ENCODE measurements at regions not wholly inside any gene's neighbourhood (a gene's known extent, or its start where the extent isn't known, plus 50 kb on each side); places are given as distances from the start of the nearest gene placed in this dataset.

GRCh38 chr4:71156616-71157015 lies 163.2 kb downstream of the DCK start:
- Histone ChIP-seq H3K27me3 (no peaks in the 10 kb centered on the region), H3K4me1 (no peaks in the 10 kb centered on the region), H3K4me3 (no peak overlapping the region), H3K9me3 (no peaks in the 10 kb centered on the region), H3K27ac (no peak overlapping the region), H3K36me3 (no peaks in the 10 kb centered on the region)
- no peak for TF ChIP-seq CTCF (IDR thresholded peaks at IDR 0.05)
- intact Hi-C loops (cut with DNase I), result no loop called here
- DNase-seq (ENCODE audit: low spot score in 2 of 2), result no peak

DNA sequence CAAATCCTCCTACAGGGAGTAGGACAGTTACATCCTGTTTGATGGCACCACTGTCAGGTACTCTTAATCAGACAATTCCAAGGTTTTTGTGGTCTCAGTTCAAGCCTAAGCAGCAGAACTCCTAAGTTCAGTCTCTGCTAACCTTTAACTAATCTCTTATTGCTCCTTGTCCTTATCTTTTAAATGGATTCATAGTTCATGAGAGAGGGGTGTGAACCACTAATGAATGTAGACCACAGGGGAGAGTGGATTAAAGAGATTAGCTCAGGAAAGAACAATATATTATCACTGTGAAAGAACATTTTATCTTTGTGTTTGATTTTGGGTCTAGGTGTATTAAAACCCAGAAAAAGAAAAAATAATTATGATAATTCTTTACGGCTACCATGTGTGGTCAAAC lies 168.9 kb downstream of the DCK start:
- no peak overlapping the region for H3K4me3 ChIP-seq

DNA sequence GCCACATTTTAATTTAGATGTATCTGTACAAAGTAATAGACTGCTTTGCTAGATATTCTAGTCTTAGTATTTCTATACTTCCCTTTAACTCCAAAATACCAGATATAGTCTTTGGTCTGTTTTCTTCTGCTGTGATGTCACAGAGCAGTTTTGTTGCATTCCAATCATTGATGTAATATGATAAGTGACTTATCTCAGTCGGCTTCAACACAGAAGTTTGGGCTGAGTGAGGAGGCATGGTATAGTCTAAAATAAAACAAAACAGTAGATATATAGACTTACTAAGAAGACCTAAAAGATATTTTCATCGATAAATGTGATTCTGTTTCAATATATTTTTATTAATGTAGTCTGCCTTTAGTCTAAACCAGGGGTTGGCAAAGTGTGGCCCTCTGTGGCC lies 169.9 kb downstream of the DCK start:
- DNase-seq (ENCODE audit: low spot score in 2 of 2), result no peak
- intact Hi-C loops (cut with DNase I), result no loop called here
- H3K27ac ChIP-seq, result no peak overlapping the region
- H3K36me3 ChIP-seq, result no peaks in the 10 kb centered on the region
- no peak overlapping the region for H3K4me3 ChIP-seq
- TF ChIP-seq CTCF (IDR thresholded peaks at IDR 0.05), result no peak
- no peaks in the 10 kb centered on the region for H3K9me3 ChIP-seq
- H3K27me3 ChIP-seq, result no peaks in the 10 kb centered on the region
- no peaks in the 10 kb centered on the region for H3K4me1 ChIP-seq

More for the DNA sequence above, 168.9 kb downstream of the DCK start:
- no peaks in the 10 kb centered on the region for H3K36me3 ChIP-seq
- H3K9me3 ChIP-seq, result no peaks in the 10 kb centered on the region
- no peak for TF ChIP-seq CTCF (IDR thresholded peaks at IDR 0.05)
- H3K4me1 ChIP-seq, result no peaks in the 10 kb centered on the region
- no peak overlapping the region for H3K27ac ChIP-seq
- no peak for DNase-seq (ENCODE audit: low spot score in 2 of 2)
- no peaks in the 10 kb centered on the region for H3K27me3 ChIP-seq
- intact Hi-C loops (cut with DNase I), result no loop called here

DNA sequence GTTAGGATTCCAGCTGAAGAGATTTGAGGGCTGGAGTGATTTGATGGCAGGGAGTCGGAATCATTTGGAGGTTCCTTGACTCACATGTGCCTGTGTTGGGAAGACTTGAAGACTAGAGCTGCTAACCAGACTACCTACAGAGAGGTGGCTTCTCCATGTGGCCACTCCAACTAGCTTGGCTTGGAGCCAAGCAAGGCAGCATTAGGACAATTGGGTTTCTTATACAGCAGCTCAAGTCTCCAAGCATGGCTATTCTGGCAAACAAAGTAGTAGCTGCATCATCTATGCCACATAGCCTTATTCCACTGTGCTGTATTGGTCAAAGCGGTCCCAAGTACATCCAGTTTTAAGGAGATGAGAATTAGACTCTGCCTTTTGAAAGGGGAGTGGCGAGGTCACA lies 171.7 kb upstream of the SLC4A4 start:
- Histone ChIP-seq H3K4me1 (no peaks in the 10 kb centered on the region), H3K36me3 (no peaks in the 10 kb centered on the region), H3K9me3 (no peaks in the 10 kb centered on the region), H3K4me3 (no peak overlapping the region), H3K27me3 (no peaks in the 10 kb centered on the region), H3K27ac (no peak overlapping the region)
- no peak for DNase-seq (ENCODE audit: low spot score in 2 of 2)
- no peak for TF ChIP-seq CTCF (IDR thresholded peaks at IDR 0.05)
- intact Hi-C loops (cut with DNase I), result no loop called here

- no peak for TF ChIP-seq CTCF (IDR thresholded peaks at IDR 0.05)
- Histone ChIP-seq H3K27me3 (no peaks in the 10 kb centered on the region), H3K4me1 (no peaks in the 10 kb centered on the region), H3K9me3 (no peaks in the 10 kb centered on the region), H3K4me3 (no peak overlapping the region), H3K36me3 (no peaks in the 10 kb centered on the region), H3K27ac (no peak overlapping the region)
- intact Hi-C loops (cut with DNase I), result no loop called here
- no peak for DNase-seq (ENCODE audit: low spot score in 2 of 2)
Measured at GRCh38 chr4:71171592-71171991, 167.2 kb upstream of the SLC4A4 start.

GRCh38 chr4:71181332-71181731 lies 157.5 kb upstream of the SLC4A4 start:
- TF ChIP-seq CTCF (IDR thresholded peaks at IDR 0.05), result no peak
- no peak for DNase-seq (ENCODE audit: low spot score in 2 of 2)
- Histone ChIP-seq H3K4me1 (peaks cover 0 to 4% of the 10 kb centered on the region in 2 donors), H3K36me3 (no peaks in the 10 kb centered on the region), H3K4me3 (no peak overlapping the region), H3K27ac (no peak overlapping the region), H3K27me3 (no peaks in the 10 kb centered on the region), H3K9me3 (no peaks in the 10 kb centered on the region)
- intact Hi-C loops (cut with DNase I), result loop anchor here (10.0 kb wide), 1 partner anchor 187 kb away; the partner anchor contains the start of gene DCK
